DND-41 (cell line): ENCODE measurements at regions not wholly inside any gene's neighbourhood (a gene's known extent, or its start where the extent isn't known, plus 50 kb on each side); places are given as distances from the start of the nearest gene placed in this dataset.

ENCODE experiments used
- EZH2 ChIP-seq: IDR thresholded peaks from 3 replicates; pipeline ENCODE4 v1.6.1; 2012; ENCODE audit warnings: borderline replicate concordance, low read depth, mild to moderate bottlenecking, moderate library complexity, low read length, inconsistent platforms; ENCODE audit not compliant: severe bottlenecking
- TF ChIP-seq, protein P1 (sequence below): IDR thresholded peaks from 2 replicates; pipeline ENCODE4 v1.5.1; 2012; ENCODE audit warnings: borderline replicate concordance, low read length, moderate library complexity, mild to moderate bottlenecking; ENCODE audit not compliant: poor library complexity, severe bottlenecking; ENCODE audit errors: extremely low read depth

DNA sequence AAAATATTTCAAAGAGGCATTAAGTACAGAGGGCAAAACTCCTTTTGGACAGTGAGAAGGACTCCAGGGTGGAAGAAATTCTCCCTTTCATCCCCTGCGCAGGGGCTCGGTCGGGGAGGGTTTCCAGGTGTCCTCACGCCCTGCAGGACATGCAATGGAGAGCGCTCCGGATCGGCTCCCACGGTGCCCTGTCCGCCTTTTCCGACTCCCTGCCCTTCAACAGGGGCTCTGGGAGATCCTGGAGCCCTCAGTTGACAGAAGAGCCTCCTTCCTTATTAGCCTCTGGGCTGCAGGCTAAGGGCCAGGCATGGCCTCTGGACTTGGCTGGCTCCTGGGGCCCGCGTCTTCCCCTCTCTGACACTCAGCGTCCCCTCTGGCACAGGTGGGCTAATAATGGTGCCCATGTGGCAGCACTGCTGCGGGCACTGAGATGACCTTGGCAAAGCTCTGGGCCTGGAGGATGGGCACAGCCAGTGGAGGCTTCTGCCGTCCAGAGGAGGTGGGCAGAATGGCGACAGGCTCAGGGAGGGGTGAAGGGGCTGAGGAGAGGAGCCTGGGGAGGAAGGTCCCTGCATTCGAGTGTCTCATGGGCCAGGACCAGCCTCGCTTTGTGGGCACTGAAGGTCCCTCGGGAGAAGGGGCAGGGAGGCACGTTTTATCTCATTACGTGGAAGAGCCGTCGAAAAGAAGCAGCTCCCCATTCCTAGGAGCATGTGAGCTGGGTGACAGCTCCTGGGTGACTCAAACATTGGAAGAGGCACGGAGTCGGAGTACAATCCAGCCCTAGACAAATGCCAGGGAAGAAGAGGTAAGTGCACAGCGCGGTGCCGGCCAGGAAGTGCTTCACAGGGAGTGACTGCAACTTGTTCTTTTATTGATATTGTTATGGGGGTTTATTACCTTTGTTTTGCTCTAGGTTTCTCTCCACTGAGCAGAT, 161.7 kb downstream of the IRF8 start:
- TF ChIP-seq, protein P1, sequence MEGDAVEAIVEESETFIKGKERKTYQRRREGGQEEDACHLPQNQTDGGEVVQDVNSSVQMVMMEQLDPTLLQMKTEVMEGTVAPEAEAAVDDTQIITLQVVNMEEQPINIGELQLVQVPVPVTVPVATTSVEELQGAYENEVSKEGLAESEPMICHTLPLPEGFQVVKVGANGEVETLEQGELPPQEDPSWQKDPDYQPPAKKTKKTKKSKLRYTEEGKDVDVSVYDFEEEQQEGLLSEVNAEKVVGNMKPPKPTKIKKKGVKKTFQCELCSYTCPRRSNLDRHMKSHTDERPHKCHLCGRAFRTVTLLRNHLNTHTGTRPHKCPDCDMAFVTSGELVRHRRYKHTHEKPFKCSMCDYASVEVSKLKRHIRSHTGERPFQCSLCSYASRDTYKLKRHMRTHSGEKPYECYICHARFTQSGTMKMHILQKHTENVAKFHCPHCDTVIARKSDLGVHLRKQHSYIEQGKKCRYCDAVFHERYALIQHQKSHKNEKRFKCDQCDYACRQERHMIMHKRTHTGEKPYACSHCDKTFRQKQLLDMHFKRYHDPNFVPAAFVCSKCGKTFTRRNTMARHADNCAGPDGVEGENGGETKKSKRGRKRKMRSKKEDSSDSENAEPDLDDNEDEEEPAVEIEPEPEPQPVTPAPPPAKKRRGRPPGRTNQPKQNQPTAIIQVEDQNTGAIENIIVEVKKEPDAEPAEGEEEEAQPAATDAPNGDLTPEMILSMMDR, result no peak
- TF ChIP-seq EZH2, result no peak
